ENCODE measurements at regions not wholly inside any gene's neighbourhood (a gene's known extent, or its start where the extent isn't known, plus 50 kb on each side); places are given as distances from the start of the nearest gene placed in this dataset.

DNA sequence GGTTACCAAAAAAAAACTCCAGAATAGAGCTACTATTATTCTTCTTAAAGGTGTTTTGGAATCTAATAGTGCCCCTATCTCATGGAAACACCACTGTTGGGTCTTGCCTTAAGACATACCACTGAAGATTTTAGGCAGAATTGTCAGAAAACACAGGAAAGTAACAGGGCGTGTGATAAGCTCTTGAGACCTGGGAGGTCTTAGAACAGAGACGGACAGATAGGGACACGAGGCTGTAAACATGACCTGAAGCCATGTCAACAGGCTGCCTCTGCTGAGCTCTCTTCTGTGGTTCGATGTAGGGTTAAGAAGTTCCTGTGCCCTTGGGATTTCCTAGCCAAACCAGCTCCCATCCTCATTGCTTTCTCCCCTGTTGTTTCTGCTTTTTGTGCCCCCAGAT lies 69.3 kb downstream of the CTSL start:
- H3K27me3 ChIP-seq (ENCODE audit: low read depth, low read length): no peaks in the 10 kb centered on the region
- no peaks in the 10 kb centered on the region for H3K9me3 ChIP-seq (ENCODE audit: insufficient read depth, low read length)
- H3K4me1 ChIP-seq (ENCODE audit: low read length): no peaks in the 10 kb centered on the region
- H3K27ac ChIP-seq (ENCODE audit: low read length): no peak overlapping the region
- no peak overlapping the region for H3K4me2 ChIP-seq (ENCODE audit: low read length)
- H4K20me1 ChIP-seq (ENCODE audit: insufficient read depth, low read length): no peaks in the 10 kb centered on the region
- no peak overlapping the region for H3K9ac ChIP-seq (ENCODE audit: low read length)
- H3K4me3 ChIP-seq (ENCODE audit: low read length): no peak overlapping the region
- no peak overlapping the region for H2AFZ ChIP-seq (ENCODE audit: low read depth, low read length)
- TF ChIP-seq, protein P1, sequence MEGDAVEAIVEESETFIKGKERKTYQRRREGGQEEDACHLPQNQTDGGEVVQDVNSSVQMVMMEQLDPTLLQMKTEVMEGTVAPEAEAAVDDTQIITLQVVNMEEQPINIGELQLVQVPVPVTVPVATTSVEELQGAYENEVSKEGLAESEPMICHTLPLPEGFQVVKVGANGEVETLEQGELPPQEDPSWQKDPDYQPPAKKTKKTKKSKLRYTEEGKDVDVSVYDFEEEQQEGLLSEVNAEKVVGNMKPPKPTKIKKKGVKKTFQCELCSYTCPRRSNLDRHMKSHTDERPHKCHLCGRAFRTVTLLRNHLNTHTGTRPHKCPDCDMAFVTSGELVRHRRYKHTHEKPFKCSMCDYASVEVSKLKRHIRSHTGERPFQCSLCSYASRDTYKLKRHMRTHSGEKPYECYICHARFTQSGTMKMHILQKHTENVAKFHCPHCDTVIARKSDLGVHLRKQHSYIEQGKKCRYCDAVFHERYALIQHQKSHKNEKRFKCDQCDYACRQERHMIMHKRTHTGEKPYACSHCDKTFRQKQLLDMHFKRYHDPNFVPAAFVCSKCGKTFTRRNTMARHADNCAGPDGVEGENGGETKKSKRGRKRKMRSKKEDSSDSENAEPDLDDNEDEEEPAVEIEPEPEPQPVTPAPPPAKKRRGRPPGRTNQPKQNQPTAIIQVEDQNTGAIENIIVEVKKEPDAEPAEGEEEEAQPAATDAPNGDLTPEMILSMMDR (IDR thresholded peaks at IDR 0.05; ENCODE audit: low read depth, low read length): no peak
- TF ChIP-seq EZH2phosphoT487 (IDR thresholded peaks at IDR 0.05; ENCODE audit: low read depth): no peak
- H3K79me2 ChIP-seq (ENCODE audit: low read length): no peaks in the 10 kb centered on the region
- H3K36me3 ChIP-seq (replicated peaks; ENCODE audit: low read depth, low read length): no peaks in the 10 kb centered on the region

DNA sequence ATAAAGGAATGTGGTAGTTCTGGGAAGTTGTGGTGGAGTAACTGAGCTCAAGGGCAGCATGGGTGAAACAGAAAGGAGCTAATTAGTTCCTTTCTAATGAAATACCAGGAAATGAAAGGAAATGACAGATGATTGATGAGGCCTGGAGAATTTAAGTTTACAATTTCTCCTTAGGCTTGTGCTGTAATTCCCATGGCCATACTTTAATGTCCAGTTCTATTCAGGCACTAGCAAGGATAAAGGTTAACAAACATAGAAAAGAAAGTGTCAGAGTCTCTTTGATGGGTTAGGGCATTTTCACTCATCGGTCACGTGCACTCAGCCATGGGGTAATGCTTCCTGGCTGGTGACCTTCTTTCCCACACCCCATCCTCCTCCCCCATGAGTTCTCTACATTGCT lies 70.3 kb downstream of the CTSL start:
- Histone ChIP-seq H3K4me2 (ENCODE audit: low read length) (no peak overlapping the region), H4K20me1 (ENCODE audit: insufficient read depth, low read length) (no peaks in the 10 kb centered on the region)

DNA sequence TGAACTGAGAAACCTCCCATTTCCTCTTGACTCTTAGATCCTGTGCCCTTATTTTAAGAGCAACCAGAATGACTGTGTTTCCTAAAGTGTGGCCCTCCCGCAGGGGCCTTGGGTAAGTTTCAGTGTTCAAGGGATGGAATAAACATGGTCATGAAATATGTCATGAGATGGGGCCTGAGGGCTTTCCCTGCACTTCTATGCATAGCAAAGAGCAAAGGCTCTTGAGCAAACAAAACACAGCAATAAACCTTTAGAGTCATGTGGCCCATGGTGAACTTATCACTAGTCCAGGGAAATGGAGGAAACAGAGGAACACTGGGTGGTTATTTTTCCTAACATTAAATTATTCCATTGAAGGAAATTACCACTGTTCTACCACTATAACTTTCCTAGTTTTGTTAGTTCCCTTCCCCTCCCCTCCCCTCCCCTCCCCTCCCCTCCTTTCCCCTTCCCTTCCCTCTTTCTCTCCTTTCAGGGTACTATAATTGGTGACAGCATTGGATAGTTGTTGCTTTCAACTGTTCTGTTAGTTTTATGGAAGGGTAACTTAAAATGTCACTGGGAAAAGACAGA lies 72.4 kb downstream of the CTSL start:
- TF ChIP-seq, protein P1 (IDR thresholded peaks at IDR 0.05; ENCODE audit: low read depth, low read length): no peak
- no peak for TF ChIP-seq EZH2phosphoT487 (IDR thresholded peaks at IDR 0.05; ENCODE audit: low read depth)
- H3K9me3 ChIP-seq (ENCODE audit: insufficient read depth, low read length): no peaks in the 10 kb centered on the region
- no peak overlapping the region for H3K4me2 ChIP-seq (ENCODE audit: low read length)
- no peak overlapping the region for H3K27ac ChIP-seq (ENCODE audit: low read length)
- H3K4me1 ChIP-seq (ENCODE audit: low read length): no peaks in the 10 kb centered on the region
- no peaks in the 10 kb centered on the region for H3K79me2 ChIP-seq (ENCODE audit: low read length)
- no peaks in the 10 kb centered on the region for H3K27me3 ChIP-seq (ENCODE audit: low read depth, low read length)
- no peak overlapping the region for H3K4me3 ChIP-seq (ENCODE audit: low read length)
- H3K9ac ChIP-seq (ENCODE audit: low read length): no peak overlapping the region
- H2AFZ ChIP-seq (ENCODE audit: low read depth, low read length): no peak overlapping the region
- no peaks in the 10 kb centered on the region for H3K36me3 ChIP-seq (replicated peaks; ENCODE audit: low read depth, low read length)
- no peaks in the 10 kb centered on the region for H4K20me1 ChIP-seq (ENCODE audit: insufficient read depth, low read length)

More for the DNA sequence above, 70.3 kb downstream of the CTSL start:
- no peak overlapping the region for H3K9ac ChIP-seq (ENCODE audit: low read length)
- no peaks in the 10 kb centered on the region for H3K9me3 ChIP-seq (ENCODE audit: insufficient read depth, low read length)
- no peaks in the 10 kb centered on the region for H3K79me2 ChIP-seq (ENCODE audit: low read length)
- no peak for TF ChIP-seq EZH2phosphoT487 (IDR thresholded peaks at IDR 0.05; ENCODE audit: low read depth)
- TF ChIP-seq, protein P1 (IDR thresholded peaks at IDR 0.05; ENCODE audit: low read depth, low read length): no peak
- H3K27me3 ChIP-seq (ENCODE audit: low read depth, low read length): no peaks in the 10 kb centered on the region
- H3K4me1 ChIP-seq (ENCODE audit: low read length): no peaks in the 10 kb centered on the region
- H3K4me3 ChIP-seq (ENCODE audit: low read length): no peak overlapping the region
- no peak overlapping the region for H3K27ac ChIP-seq (ENCODE audit: low read length)
- H2AFZ ChIP-seq (ENCODE audit: low read depth, low read length): no peak overlapping the region
- no peaks in the 10 kb centered on the region for H3K36me3 ChIP-seq (replicated peaks; ENCODE audit: low read depth, low read length)

DNA sequence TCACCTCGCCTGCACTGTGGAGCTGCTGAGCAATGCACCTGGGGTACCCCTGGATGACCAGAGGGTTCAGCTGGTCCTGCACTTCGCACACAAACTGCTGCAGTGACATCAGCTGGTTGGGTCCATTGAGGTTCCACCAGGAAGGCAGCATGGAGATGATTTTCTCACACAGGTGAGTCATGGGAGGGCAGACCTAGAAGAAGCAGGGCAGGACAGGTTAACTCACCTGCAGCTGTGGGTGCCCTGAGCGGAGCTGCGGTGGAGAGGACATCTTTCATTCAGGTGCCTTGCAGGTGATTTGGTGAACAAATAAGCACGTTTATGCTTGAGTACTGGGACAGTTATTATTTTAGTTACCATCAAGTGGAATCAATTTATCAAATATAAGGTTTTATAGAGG lies 73.6 kb downstream of the CTSL start:
- no peaks in the 10 kb centered on the region for H4K20me1 ChIP-seq (ENCODE audit: insufficient read depth, low read length)
- no peak overlapping the region for H3K4me2 ChIP-seq (ENCODE audit: low read length)
- H3K27ac ChIP-seq (ENCODE audit: low read length): no peak overlapping the region
- no peaks in the 10 kb centered on the region for H3K9me3 ChIP-seq (ENCODE audit: insufficient read depth, low read length)
- H3K79me2 ChIP-seq (ENCODE audit: low read length): no peaks in the 10 kb centered on the region
- TF ChIP-seq, protein P1 (IDR thresholded peaks at IDR 0.05; ENCODE audit: low read depth, low read length): no peak
- no peak for TF ChIP-seq EZH2phosphoT487 (IDR thresholded peaks at IDR 0.05; ENCODE audit: low read depth)
- no peak overlapping the region for H2AFZ ChIP-seq (ENCODE audit: low read depth, low read length)
- no peaks in the 10 kb centered on the region for H3K36me3 ChIP-seq (replicated peaks; ENCODE audit: low read depth, low read length)
- H3K27me3 ChIP-seq (ENCODE audit: low read depth, low read length): no peaks in the 10 kb centered on the region
- H3K4me3 ChIP-seq (ENCODE audit: low read length): no peak overlapping the region
- H3K9ac ChIP-seq (ENCODE audit: low read length): no peak overlapping the region
- H3K4me1 ChIP-seq (ENCODE audit: low read length): no peaks in the 10 kb centered on the region
